Activated CD8-positive, alpha-beta T cell treated with anti-CD3 and anti-CD28 coated beads for 36 hours (primary cell): ENCODE measurements at regions not wholly inside any gene's neighbourhood (a gene's known extent, or its start where the extent isn't known, plus 50 kb on each side); places are given as distances from the start of the nearest gene placed in this dataset.

Experiments used
- ATAC-seq: fragments of 200-7000 bp; cut with Tn5 transposase; one replicate; pipeline ENCODE4 v1.10.0; 2021; ENCODE audit warnings: mild to moderate bottlenecking, moderate library complexity
- CTCF ChIA-PET: fragments of 350-600 bp; sonication (Branson Sonifier 250); formaldehyde crosslinking; loops from one replicate; lab custom pipeline; 2021; ENCODE audit warnings: antibody characterized with exemption; lab: Charles Lee
- POLR2A ChIA-PET: fragments of 350-600 bp; sonication (Branson Sonifier 250); formaldehyde crosslinking; loops from one replicate; lab custom pipeline; 2021; ENCODE audit warnings: antibody characterized with exemption; lab: Charles Lee
- DNase-seq: peaks from one replicate; pipeline ENCODE4 v3.0.0-alpha.2; 2020
- H3K27ac Mint-ChIP-seq: one replicate; pipeline ENCODE4 v1.8.0; 2021; ENCODE audit warnings: mild to moderate bottlenecking, mixed read lengths
- H3K27me3 Mint-ChIP-seq: one replicate; pipeline ENCODE4 v1.8.0; 2021; ENCODE audit warnings: mixed read lengths
- H3K36me3 Mint-ChIP-seq: one replicate; pipeline ENCODE4 v1.8.0; 2021; ENCODE audit warnings: low read depth, mixed read lengths
- H3K4me1 Mint-ChIP-seq: one replicate; pipeline ENCODE4 v1.8.0; 2021; ENCODE audit warnings: low read depth, mixed read lengths
- H3K4me3 Mint-ChIP-seq: one replicate; pipeline ENCODE4 v1.8.0; 2021; ENCODE audit warnings: mild to moderate bottlenecking, moderate library complexity, mixed read lengths
- H3K9me3 Mint-ChIP-seq: one replicate; pipeline ENCODE4 v1.8.0; 2021; ENCODE audit warnings: mixed read lengths
- intact Hi-C: fragments of 100-400 bp; cut with micrococcal nuclease; formaldehyde crosslinking; loops from one replicate; pipeline ENCODE4 v1.10.0; 2022
- TF ChIP-seq, protein P1 (sequence below): fragments of 200-600 bp; IDR thresholded peaks from one replicate; pipeline ENCODE4 v1.8.0; 2022; ENCODE audit warnings: antibody characterized with exemption, mild to moderate bottlenecking

DNA sequence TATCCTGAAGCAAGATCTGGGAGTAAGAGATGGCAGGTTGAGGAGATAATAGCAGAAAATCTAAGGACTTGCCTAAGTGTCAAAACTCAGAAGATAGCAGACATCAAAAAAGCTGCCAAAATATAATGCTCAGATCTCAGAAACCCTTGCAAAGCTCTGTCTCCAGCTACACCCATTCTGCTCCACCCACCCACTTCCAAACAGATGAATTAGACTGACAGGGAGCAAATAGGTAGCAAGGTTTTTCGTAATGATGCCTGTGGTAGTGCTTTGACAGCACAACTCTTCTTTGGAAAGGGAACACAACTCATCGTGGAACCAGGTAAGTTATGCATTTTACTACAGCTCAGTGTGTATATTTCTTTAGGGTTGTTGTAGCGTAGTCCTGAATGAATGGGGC, 132.6 kb downstream of the DAD1 start:
- H3K27me3 Mint-ChIP-seq, result no peaks in the 10 kb centered on the region
- ChIA-PET CTCF (no interaction called here), POLR2A (no interaction called here)
- intact Hi-C loops, result no loop called here
- H3K9me3 Mint-ChIP-seq, result no peaks in the 10 kb centered on the region
- H3K36me3 Mint-ChIP-seq, result no peaks in the 10 kb centered on the region
- H3K4me1 Mint-ChIP-seq, result no peaks in the 10 kb centered on the region
- H3K27ac Mint-ChIP-seq, result no peak overlapping the region
- ATAC-seq (no peak), DNase-seq (no peak)
- TF ChIP-seq, protein P1, sequence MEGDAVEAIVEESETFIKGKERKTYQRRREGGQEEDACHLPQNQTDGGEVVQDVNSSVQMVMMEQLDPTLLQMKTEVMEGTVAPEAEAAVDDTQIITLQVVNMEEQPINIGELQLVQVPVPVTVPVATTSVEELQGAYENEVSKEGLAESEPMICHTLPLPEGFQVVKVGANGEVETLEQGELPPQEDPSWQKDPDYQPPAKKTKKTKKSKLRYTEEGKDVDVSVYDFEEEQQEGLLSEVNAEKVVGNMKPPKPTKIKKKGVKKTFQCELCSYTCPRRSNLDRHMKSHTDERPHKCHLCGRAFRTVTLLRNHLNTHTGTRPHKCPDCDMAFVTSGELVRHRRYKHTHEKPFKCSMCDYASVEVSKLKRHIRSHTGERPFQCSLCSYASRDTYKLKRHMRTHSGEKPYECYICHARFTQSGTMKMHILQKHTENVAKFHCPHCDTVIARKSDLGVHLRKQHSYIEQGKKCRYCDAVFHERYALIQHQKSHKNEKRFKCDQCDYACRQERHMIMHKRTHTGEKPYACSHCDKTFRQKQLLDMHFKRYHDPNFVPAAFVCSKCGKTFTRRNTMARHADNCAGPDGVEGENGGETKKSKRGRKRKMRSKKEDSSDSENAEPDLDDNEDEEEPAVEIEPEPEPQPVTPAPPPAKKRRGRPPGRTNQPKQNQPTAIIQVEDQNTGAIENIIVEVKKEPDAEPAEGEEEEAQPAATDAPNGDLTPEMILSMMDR, result no peak
- no peak overlapping the region for H3K4me3 Mint-ChIP-seq

DNA sequence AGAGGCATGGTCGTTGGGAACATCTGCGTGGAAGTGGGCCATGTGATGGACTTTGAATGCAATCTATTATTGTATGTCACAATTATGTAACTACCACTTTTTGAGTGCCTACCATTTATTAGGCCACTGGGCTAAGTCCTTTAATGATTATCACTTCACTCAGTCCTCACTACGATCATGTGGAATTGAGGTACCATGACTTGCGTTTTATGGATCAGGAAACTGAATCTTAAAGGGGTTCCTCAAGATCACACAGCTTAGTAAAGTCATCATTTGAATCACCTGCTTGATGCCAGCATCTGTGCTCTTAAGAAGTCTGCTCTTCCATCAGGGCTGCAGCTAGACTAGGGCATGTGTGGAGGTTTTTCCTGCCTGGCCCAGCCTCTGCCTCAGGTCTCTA, 136.7 kb downstream of the DAD1 start:
- no peaks in the 10 kb centered on the region for H3K27me3 Mint-ChIP-seq
- DNase-seq (no peak), ATAC-seq (no peak)
- H3K9me3 Mint-ChIP-seq, result no peaks in the 10 kb centered on the region
- no peaks in the 10 kb centered on the region for H3K4me1 Mint-ChIP-seq
- TF ChIP-seq, protein P1, result no peak
- intact Hi-C loops, result no loop called here
- H3K36me3 Mint-ChIP-seq, result no peaks in the 10 kb centered on the region
- H3K4me3 Mint-ChIP-seq, result peak overlapping the region; percentile 5
- ChIA-PET POLR2A (no interaction called here), CTCF (no interaction called here)
- H3K27ac Mint-ChIP-seq, result no peak overlapping the region

DNA sequence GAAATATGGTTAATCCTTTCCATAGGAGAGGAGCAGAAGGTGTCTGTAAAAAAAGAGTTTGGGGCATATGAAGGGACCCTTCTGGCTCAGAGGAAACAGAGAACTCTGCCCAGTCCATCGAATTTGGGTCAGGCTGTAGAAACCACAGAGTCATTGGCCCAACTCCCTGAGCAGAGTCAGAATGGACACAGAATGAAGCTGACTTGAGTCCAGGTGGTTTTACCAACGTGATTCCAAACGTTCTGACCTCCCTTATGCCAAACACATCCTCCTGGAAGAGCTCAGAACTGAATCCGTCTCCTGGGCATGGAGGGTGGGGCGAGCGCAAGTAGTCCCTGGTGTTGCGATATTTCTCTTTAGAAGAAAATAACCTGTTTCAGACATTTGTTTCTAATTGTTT, 138.8 kb downstream of the DAD1 start:
- TF ChIP-seq, protein P1, result no peak
- Mint-ChIP-seq H3K27ac (no peak overlapping the region), H3K4me1 (no peaks in the 10 kb centered on the region), H3K36me3 (no peaks in the 10 kb centered on the region), H3K27me3 (no peaks in the 10 kb centered on the region), H3K4me3 (no peak overlapping the region), H3K9me3 (no peaks in the 10 kb centered on the region)
- DNase-seq, result no peak
- ChIA-PET POLR2A (no interaction called here), CTCF (no interaction called here)
- no peak for ATAC-seq
- intact Hi-C loops, result no loop called here

DNA sequence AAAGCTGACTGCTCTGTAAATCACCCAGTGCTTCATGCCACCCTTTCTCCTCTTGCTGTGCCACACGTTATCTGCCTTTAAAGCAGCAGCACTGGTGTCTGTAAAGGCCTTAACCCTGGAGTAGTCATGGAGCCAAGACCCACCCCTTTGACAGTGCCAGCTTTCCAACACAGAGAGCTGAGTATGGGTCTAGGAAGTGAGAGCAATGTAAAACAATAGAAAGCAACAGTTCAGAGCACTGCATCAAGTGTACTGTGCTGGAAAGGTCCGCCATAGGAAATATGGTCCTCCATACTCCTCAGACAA, 139.5 kb downstream of the DAD1 start:
- DNase-seq (no peak), ATAC-seq (no peak)
- Mint-ChIP-seq H3K4me3 (no peak overlapping the region), H3K27me3 (no peaks in the 10 kb centered on the region), H3K27ac (no peak overlapping the region), H3K36me3 (no peaks in the 10 kb centered on the region), H3K9me3 (no peaks in the 10 kb centered on the region), H3K4me1 (no peaks in the 10 kb centered on the region)
- intact Hi-C loops, result no loop called here
- ChIA-PET POLR2A (no interaction called here), CTCF (no interaction called here)
- TF ChIP-seq, protein P1, result no peak

DNA sequence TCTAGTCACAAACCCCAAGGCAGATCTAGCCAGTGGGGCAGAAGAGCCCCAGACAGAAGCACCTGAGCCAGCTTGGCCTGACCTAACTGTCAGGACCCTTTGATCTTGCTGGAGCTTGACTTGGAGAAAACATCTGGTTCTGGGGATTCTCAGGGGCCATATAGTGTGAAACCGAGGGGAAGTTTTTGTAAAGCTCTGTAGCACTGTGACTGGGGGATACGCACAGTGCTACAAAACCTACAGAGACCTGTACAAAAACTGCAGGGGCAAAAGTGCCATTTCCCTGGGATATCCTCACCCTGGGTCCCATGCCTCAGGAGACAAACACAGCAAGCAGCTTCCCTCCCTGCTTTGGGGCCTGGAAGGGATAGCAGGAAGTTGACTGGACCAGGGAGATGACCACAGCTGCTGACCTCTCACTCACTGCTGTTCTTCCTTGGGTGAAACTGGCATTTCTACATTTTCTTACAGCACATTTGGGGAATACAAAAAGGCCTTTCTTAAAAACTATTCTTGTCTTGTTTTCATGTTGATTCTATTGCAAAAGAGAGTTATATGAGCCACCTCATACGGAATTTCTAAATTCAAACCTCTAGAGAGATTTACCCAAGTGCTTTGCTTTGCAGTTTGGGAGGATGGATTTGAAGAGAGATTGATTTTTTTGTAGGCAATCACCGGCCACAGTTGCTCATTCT, 140.0 kb downstream of the DAD1 start:
- H3K9me3 Mint-ChIP-seq, result no peaks in the 10 kb centered on the region
- no peaks in the 10 kb centered on the region for H3K36me3 Mint-ChIP-seq
- H3K27me3 Mint-ChIP-seq, result no peaks in the 10 kb centered on the region
- no peaks in the 10 kb centered on the region for H3K4me1 Mint-ChIP-seq
- POLR2A ChIA-PET, result no interaction called here
- intact Hi-C loops, result no loop called here
- no peak for ATAC-seq
- H3K4me3 Mint-ChIP-seq, result no peak overlapping the region
- CTCF ChIA-PET, result no interaction called here
- no peak overlapping the region for H3K27ac Mint-ChIP-seq
- DNase-seq, result no peak
- TF ChIP-seq, protein P1, result no peak
